DOHH2 (cell line): ENCODE measurements at regions not wholly inside any gene's neighbourhood (a gene's known extent, or its start where the extent isn't known, plus 50 kb on each side); places are given as distances from the start of the nearest gene placed in this dataset.

Source experiments
- H3F3A ChIP-seq: fragments of 200-600 bp; sonication (generic), shearing (Covaris generic); 2 replicates; pipeline ENCODE4 v1.6.0; 2016; ENCODE audit warnings: antibody characterized with exemption, mild to moderate bottlenecking; ENCODE audit not compliant: control insufficient read depth, insufficient read depth
- H3K27ac ChIP-seq: fragments of 200-600 bp; sonication (generic); 2 replicates; pipeline ENCODE4 v1.5.1; 2014; ENCODE audit warnings: low read depth, mild to moderate bottlenecking, low read length, moderate library complexity
- H3K27me3 ChIP-seq: fragments of 200-600 bp; sonication (generic); 2 replicates; pipeline ENCODE4 v1.6.1; 2014; ENCODE audit warnings: mild to moderate bottlenecking, low read length, mixed read lengths; ENCODE audit not compliant: control insufficient read depth
- H3K36me3 ChIP-seq: fragments of 200-600 bp; sonication (generic); 2 replicates; pipeline ENCODE4 v1.6.1; 2014; ENCODE audit warnings: mild to moderate bottlenecking, low read length, moderate library complexity, mixed read lengths; ENCODE audit not compliant: control insufficient read depth
- H3K4me1 ChIP-seq: fragments of 200-600 bp; sonication (generic); 2 replicates; pipeline ENCODE4 v1.6.1; 2014; ENCODE audit warnings: mild to moderate bottlenecking, low read length, mixed read lengths; ENCODE audit not compliant: control insufficient read depth
- H3K4me2 ChIP-seq: fragments of 200-600 bp; sonication (generic); 2 replicates; pipeline ENCODE4 v1.6.0; 2014; ENCODE audit warnings: mild to moderate bottlenecking, low read length, moderate library complexity
- H3K4me3 ChIP-seq: fragments of 200-600 bp; sonication (generic); 2 replicates; pipeline ENCODE4 v1.5.1; 2014; ENCODE audit warnings: mild to moderate bottlenecking, low read length, mixed read lengths
- H3K79me2 ChIP-seq: fragments of 200-600 bp; sonication (generic); 2 replicates; pipeline ENCODE4 v1.6.1; 2014; ENCODE audit warnings: mild to moderate bottlenecking, low read length, mixed read lengths; ENCODE audit not compliant: control insufficient read depth
- H3K9me2 ChIP-seq: fragments of 200-600 bp; sonication (generic); replicated peaks from 2 replicates; pipeline ENCODE4 v1.6.1; 2014; ENCODE audit warnings: mild to moderate bottlenecking, low read length, mixed read lengths; ENCODE audit not compliant: control insufficient read depth
- H3K9me3 ChIP-seq: fragments of 200-600 bp; sonication (generic); 2 replicates; pipeline ENCODE4 v1.6.1; 2014; ENCODE audit warnings: antibody characterized with exemption, low read length, mixed read lengths; ENCODE audit not compliant: control insufficient read depth, insufficient read depth
- H4K20me1 ChIP-seq: fragments of 200-600 bp; sonication (generic); 2 replicates; pipeline ENCODE4 v1.6.0; 2014; ENCODE audit warnings: low read depth, mild to moderate bottlenecking, antibody characterized with exemption, low read length, moderate library complexity; ENCODE audit not compliant: control insufficient read depth, insufficient read depth
- CTCF ChIP-seq: fragments of 200-600 bp; sonication (generic); IDR thresholded peaks from one replicate; pipeline ENCODE4 v1.5.1; 2014; ENCODE audit warnings: antibody characterized with exemption, mild to moderate bottlenecking, low read depth, low read length; ENCODE audit not compliant: poor library complexity, severe bottlenecking
- EZH2phosphoT487 ChIP-seq: fragments of 200-600 bp; sonication (generic); IDR thresholded peaks from 2 replicates; pipeline ENCODE4 v1.6.1; 2017; ENCODE audit warnings: borderline replicate concordance, mild to moderate bottlenecking, antibody characterized with exemption, low read length, moderate library complexity, mixed read lengths

- Histone ChIP-seq H3K9me3 (no peaks in the 10 kb centered on the region), H3K4me1 (no peaks in the 10 kb centered on the region), H3K27ac (no peak overlapping the region), H3K4me2 (no peak overlapping the region), H3K4me3 (no peak overlapping the region), H4K20me1 (no peaks in the 10 kb centered on the region), H3K36me3 (no peaks in the 10 kb centered on the region), H3K27me3 (no peaks in the 10 kb centered on the region), H3K79me2 (no peaks in the 10 kb centered on the region), H3F3A (no peaks in the 10 kb centered on the region), H3K9me2 (no peaks in the 10 kb centered on the region)
- TF ChIP-seq EZH2phosphoT487 (no peak), CTCF (no peak)
Observed at GRCh38 chrX:20498851-20499635, 232.3 kb upstream of the RPS6KA3 start.

- H3K9me2 ChIP-seq, result no peaks in the 10 kb centered on the region
- H3K4me1 ChIP-seq, result no peaks in the 10 kb centered on the region
- no peaks in the 10 kb centered on the region for H3K27me3 ChIP-seq
- H3F3A ChIP-seq, result no peaks in the 10 kb centered on the region
- no peak overlapping the region for H3K27ac ChIP-seq
- no peaks in the 10 kb centered on the region for H3K79me2 ChIP-seq
- H3K4me2 ChIP-seq, result no peak overlapping the region
- H3K4me3 ChIP-seq, result no peak overlapping the region
- no peaks in the 10 kb centered on the region for H3K36me3 ChIP-seq
- H4K20me1 ChIP-seq, result no peaks in the 10 kb centered on the region
- H3K9me3 ChIP-seq, result no peaks in the 10 kb centered on the region
- TF ChIP-seq CTCF (no peak), EZH2phosphoT487 (no peak)
Observed at GRCh38 chrX:20495575-20495974, 228.9 kb upstream of the RPS6KA3 start.

GRCh38 chrX:20488473-20488872, 221.8 kb upstream of the RPS6KA3 start:
- Histone ChIP-seq H3K4me3 (no peak overlapping the region), H3K9me3 (no peaks in the 10 kb centered on the region), H3K4me1 (no peaks in the 10 kb centered on the region), H3K79me2 (no peaks in the 10 kb centered on the region), H3K27me3 (no peaks in the 10 kb centered on the region), H3K9me2 (no peaks in the 10 kb centered on the region), H4K20me1 (no peaks in the 10 kb centered on the region), H3K36me3 (no peaks in the 10 kb centered on the region), H3K4me2 (no peak overlapping the region), H3F3A (no peaks in the 10 kb centered on the region), H3K27ac (no peak overlapping the region)
- TF ChIP-seq EZH2phosphoT487 (no peak), CTCF (no peak)
